ENCODE measurements at regions not wholly inside any gene's neighbourhood (a gene's known extent, or its start where the extent isn't known, plus 50 kb on each side); places are given as distances from the start of the nearest gene placed in this dataset.

- no peak for TF ChIP-seq CTCF (optimal IDR thresholded peaks at IDR 0.05 in 1 of 3, IDR thresholded peaks at IDR 0.05 in 1 of 3, conservative IDR thresholded peaks at IDR 0.05 in 1 of 3; ENCODE audit: extremely low read depth in 1 of 3, insufficient read depth in 2 of 3, low read length in 3 of 3)
- TF ChIP-seq EZH2 (IDR thresholded peaks at IDR 0.05; ENCODE audit: low read length): no peak
Observed at GRCh38 chr7:9785211-9785610, 1188.5 kb upstream of the PHF14 start.

All from keratinocyte (primary cell).